ENCODE measurements at regions not wholly inside any gene's neighbourhood (a gene's known extent, or its start where the extent isn't known, plus 50 kb on each side); places are given as distances from the start of the nearest gene placed in this dataset.

DNA sequence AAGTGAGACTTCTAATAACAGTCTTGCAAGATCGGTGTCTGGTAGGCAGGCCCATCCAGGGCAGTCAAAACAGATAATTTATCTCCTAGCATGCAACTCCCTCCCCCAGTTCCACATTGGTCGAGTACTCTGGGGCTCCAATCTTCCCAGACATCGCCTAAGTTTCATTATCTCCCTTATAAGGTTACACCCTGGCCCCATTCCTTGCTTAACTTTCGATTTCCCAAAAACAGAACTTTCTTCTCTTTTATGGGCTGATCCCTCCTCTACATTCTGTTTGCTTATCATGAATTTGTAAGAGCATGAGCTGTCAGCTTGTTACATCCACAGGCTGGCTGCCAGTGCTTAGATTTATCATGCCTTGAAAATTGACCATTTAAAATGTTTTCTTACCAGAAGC, 471.3 kb downstream of the TECRL start:
- TF ChIP-seq POLR2A (IDR thresholded peaks at IDR 0.05; ENCODE audit: low read depth, low read length) = no peak
- FAIRE-seq = no peak
- no peak for DNase-seq (ENCODE audit: insufficient read length, low spot score)

DNA sequence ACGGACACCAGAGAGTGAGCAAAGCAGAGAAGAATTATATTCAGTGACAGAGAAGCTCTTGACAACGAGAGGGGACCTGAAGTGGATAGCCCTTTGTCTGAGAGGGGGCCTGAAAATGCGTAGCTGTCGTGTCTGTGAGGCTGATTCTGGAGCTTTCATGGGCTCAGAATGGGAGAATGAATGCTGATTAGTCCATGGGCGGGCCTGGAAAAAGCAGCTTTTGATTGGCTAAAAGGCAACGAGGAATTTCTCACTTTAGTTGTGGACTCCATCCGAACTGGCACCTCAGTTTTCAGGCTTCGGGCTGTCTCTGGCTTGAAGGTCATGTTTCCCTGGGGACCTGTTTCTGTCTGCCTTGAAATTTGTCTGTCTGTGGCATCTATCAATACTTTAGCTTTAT, 487.1 kb downstream of the TECRL start:
- TF ChIP-seq POLR2A (IDR thresholded peaks at IDR 0.05; ENCODE audit: low read depth, low read length) = no peak
- no peak for FAIRE-seq
- no peak for DNase-seq (ENCODE audit: insufficient read length, low spot score)

DNA sequence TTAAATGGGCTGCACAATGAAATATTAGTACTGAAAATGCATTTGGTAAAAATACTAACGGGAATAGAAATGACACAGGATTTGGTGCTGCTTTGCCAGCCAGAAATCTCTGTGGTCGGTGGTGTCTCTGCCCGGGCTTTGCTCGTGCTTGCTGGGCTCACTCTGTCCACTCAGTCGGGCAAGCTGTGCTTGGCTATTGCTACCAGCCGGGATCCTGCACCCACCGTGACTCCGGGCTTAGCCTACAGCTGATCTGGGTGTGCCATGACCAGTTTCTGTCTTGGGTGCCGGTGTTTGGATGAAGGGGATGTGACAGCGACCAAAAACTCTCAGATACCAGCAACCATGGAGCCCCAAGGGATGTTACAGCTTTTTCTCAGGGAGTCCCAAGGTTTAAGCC, 487.7 kb downstream of the TECRL start:
- DNase-seq (ENCODE audit: insufficient read length, low spot score) (no peak), FAIRE-seq (no peak)
- TF ChIP-seq POLR2A (IDR thresholded peaks at IDR 0.05; ENCODE audit: low read depth, low read length) = no peak

DNA sequence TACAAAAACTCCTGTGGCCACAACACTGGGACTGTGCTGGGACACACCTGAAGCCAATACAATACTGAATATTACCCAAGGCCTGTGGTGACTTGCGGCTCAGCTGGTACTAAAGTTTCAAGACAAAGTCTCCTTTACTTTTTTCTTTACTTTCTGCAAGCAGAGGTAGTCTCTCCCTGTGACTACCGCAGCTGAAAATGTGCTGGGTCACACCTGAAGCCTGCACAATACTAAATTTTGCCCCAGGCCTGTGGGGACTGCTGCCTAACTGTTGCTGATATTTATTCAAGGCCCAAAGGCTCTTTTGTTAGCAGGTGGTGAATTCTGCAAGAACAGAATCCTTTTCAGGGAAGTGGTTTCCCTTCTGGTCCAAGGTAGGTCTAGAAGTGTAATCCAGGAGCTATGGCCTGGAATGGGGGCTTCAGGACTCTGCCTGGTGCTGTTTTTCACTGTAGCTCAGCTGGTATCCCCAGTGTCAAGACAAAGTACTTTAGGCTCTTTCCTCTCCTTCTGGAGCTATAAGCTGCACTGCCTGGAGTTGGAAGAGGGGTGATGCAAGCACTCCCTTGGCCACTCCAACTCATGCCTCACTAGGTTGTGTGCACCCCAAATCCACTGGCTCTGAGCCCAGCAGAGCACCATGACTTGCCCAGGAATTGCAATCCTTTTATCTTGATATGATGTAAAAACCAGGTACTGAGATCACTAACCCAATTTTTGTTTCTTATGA, 489.4 kb downstream of the TECRL start:
- no peak for DNase-seq (ENCODE audit: insufficient read length, low spot score)
- FAIRE-seq = no peak
- no peak for TF ChIP-seq POLR2A (IDR thresholded peaks at IDR 0.05; ENCODE audit: low read depth, low read length)

DNA sequence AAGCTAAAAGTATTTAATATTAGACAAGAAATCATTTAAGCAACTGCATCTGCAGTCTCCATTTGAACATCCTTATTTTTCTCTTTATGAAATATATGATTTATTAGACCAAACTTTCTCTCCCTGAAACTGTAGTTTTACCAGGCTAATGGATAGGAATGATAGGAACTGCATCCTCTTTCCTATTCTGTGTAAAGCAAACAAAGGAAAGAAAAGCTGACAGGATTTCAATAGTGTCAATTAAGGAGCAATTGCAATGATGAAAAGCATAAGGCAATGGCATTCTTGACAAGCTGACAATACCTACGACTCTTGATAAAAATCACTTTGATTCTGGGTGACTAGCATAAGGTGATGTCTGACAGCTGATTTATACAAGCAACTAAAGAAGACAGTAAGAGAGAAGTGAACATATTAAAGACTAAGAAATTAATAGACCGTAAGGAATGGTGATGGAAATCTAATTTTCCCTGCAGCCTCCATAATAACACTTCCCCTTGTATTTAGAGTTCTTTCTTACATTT, 502.5 kb downstream of the TECRL start:
- TF ChIP-seq POLR2A (IDR thresholded peaks at IDR 0.05; ENCODE audit: low read depth, low read length) = no peak
- DNase-seq (ENCODE audit: insufficient read length, low spot score) = no peak
- no peak for FAIRE-seq

DNA sequence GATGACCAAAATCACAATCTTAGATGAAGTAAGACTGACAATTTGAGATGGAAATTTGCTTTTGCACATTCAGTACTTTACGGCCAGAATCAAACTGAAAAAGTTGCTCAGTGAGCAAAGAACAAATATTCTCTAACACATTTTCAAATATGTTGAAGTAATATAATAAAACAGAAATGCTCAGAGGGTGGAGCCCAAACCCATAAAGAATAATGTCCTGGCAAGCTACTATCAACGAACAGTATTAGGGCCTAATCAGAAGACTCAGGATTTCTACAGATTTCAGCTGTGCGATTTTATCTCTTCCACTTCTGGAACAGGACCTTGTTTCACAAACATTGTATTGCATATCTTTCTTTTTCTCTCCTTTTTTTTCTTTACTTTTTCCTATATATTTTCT, 505.0 kb downstream of the TECRL start:
- FAIRE-seq (no peak), DNase-seq (ENCODE audit: insufficient read length, low spot score) (no peak)
- TF ChIP-seq POLR2A (IDR thresholded peaks at IDR 0.05; ENCODE audit: low read depth, low read length) = no peak

DNA sequence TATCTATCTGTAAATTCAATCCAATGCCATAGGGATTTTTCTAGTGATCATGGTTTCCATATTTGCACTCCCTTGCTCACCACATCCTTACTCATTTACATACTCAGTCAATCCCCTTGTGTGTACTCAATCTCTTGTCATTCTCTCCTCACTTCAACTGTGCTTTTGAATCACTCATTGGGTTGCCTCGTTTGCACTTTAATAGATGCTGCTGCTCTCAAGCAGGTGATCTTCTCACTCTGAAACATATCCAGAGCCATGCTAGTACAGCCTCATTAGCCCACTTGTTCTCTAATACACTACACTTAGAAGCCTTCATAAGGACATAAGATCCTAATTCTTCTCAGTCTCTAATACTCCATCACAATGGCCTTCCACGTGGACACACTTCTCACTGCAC, 507.9 kb downstream of the TECRL start:
- no peak for DNase-seq (ENCODE audit: insufficient read length, low spot score)
- FAIRE-seq = no peak
- no peak for TF ChIP-seq POLR2A (IDR thresholded peaks at IDR 0.05; ENCODE audit: low read depth, low read length)

DNA sequence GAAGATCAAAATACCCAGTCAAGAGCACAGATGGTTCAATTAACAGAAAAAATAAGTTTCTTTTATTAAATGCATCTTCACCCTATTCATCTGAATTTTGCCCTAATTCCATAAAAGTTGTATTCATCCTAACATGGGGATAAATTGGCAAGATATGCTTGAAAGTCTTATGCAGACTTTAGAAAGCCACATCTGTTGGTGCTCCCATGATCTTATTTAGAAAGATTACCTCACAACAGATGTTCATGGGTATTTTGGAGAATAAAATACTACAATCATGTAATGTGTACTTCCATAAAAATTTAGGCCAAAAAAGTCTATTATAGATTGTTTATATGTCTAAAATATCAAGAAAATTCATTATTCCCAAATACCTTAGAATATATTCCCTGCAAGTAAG, 510.3 kb downstream of the TECRL start:
- DNase-seq (ENCODE audit: insufficient read length, low spot score) = no peak

DNA sequence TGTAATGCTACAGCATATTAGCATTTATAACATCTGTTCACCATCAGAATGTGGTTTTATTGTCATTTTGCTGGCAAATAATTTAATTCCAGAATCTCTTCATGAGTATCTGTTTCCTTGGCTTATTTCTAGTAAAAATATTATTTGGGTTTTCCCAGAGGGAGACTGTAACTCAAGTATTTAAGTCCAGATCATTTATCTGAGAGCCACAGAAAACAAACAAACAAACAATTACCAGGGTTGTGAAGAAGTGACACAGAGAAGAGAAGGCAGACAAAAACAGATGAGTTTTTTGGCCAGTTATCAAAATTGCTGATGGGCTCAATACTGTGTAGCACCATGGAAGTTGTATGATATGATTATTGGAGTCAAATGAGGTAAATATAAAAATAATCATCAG, 515.1 kb downstream of the TECRL start:
- no peak for FAIRE-seq

More for the DNA sequence above, 510.3 kb downstream of the TECRL start:
- FAIRE-seq = no peak
- no peak for TF ChIP-seq POLR2A (IDR thresholded peaks at IDR 0.05; ENCODE audit: low read depth, low read length)

DNA sequence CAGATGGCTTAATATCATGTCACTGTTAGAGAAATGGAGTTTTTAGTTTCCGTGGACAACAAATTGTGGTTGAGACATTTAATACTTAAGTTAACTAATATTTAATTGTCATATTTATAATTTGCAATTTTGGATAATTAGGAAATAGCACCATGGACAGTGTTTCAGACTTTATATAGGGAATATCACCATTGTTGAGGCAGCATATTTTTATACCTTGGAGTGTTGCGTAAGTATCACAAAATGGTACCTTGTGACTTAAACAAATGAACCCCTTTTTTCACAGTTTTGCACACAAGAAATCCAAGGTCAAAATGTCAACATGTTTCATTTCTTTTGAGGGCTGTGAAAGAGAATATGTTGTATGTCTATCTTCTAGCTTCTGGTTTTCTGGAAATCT, 539.9 kb downstream of the TECRL start:
- FAIRE-seq (no peak), DNase-seq (ENCODE audit: insufficient read length, low spot score) (no peak)
- no peak for TF ChIP-seq POLR2A (IDR thresholded peaks at IDR 0.05; ENCODE audit: low read depth, low read length)

More for the DNA sequence above, 515.1 kb downstream of the TECRL start:
- DNase-seq (ENCODE audit: insufficient read length, low spot score) = no peak
- no peak for TF ChIP-seq POLR2A (IDR thresholded peaks at IDR 0.05; ENCODE audit: low read depth, low read length)

DNA sequence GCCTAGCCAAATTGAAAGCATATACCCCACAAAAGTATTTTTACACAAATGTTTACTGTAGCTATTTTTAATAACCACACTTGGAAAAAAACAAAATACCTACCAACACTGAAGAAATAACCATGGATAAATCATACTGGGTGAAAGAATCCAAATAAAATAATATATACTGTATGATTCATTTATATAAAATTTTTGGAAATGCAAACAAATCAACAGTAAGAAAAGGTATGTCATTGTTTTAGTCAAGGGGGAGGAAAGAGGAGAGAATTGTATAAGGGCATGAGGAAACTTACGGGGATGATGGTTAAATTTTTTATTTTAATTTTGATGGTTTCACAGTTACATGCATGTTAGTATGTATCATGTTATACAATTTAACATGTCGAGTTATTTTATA, 557.8 kb downstream of the TECRL start:
- DNase-seq (ENCODE audit: insufficient read length, low spot score) (no peak), FAIRE-seq (no peak)
- TF ChIP-seq POLR2A (IDR thresholded peaks at IDR 0.05; ENCODE audit: low read depth, low read length) = no peak

DNA sequence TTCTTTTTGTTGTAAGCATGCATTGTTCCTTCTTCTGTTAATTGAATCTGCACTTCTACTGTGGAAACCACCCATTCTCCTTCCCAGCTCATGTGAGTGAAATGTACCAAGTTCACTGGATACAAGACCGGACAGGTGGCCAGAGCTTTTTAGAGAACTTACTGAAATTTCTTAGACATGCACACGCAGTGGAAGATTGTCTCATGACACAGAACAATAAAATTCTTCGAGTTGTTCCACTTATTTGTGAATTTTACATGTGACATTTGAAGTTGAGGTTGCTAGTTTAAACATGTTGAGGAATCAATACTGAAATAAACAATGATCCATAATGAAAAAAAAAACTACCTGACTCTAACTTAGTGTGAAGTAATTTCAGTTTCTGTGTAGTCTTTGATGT, 568.0 kb downstream of the TECRL start:
- TF ChIP-seq POLR2A (IDR thresholded peaks at IDR 0.05; ENCODE audit: low read depth, low read length) = no peak

DNA sequence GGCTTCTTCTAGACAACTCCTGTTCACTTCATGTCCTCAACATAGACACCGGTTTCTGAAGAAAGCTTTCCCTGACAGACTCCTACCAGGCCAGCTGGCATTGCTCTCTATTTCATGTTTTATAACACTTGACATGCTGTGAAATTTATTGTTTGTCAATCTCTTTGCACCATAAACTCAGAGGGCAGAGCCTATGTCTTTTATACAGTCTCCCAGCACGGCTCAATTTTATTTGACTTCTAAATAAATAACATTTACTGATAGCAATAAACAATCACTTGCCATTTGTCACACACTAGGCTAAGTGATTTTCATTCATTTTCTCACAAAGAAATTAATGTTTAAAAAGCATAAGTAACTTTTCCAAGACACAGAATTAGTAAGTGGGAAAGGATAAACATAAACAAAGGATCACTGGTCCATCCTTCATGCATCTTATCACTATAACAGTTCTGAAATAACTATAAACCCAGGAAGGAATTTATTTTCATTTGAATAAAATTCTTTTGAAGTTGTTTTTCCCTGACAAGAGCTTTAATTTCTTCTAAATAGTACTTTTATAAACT, 577.6 kb downstream of the TECRL start:
- no peak for TF ChIP-seq POLR2A (IDR thresholded peaks at IDR 0.05; ENCODE audit: low read depth, low read length)
- FAIRE-seq (no peak), DNase-seq (ENCODE audit: insufficient read length, low spot score) (no peak)

More for the DNA sequence above, 568.0 kb downstream of the TECRL start:
- FAIRE-seq (no peak), DNase-seq (ENCODE audit: insufficient read length, low spot score) (no peak)

DNA sequence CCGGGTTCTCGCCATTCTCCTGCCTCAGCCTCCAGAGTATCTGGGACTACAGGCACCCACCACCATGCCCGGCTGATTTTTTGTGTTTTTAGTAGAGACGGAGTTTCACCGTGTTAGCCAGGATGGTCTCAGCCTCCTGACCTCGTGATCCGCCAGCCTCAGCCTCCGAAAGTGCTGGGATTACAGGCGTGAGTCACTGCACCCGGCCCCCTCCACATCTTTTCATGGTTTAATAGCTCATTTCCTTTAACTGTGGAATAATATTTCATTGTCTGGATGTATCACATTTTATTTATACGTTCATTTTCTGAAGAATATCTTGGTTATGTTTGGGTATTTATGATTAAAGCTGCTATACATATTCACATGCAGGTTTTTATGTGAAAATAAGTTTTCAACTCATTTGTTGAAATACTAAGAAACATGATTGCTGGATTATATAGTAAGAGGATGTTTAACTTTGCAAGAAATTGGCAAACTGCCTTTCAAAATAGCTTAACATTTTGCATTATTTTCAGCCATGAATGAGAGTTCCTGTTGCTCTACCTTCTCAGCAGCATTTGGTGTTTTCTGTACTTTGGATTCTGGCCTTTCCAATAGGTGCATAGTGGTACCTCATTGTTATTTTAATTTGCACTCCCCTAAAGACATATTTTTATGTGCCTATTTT, 591.9 kb downstream of the TECRL start:
- no peak for DNase-seq (ENCODE audit: insufficient read length, low spot score)
- FAIRE-seq = no peak
- no peak for TF ChIP-seq POLR2A (IDR thresholded peaks at IDR 0.05; ENCODE audit: low read depth, low read length)
